ENCODE measurements at regions not wholly inside any gene's neighbourhood (a gene's known extent, or its start where the extent isn't known, plus 50 kb on each side); places are given as distances from the start of the nearest gene placed in this dataset.

GRCh38 chr1:4371849-4372248 lies 282.6 kb upstream of the AJAP1 start:
- TF ChIP-seq LEF1 (IDR thresholded peaks at IDR 0.05; ENCODE audit: borderline replicate concordance) (no peak), CTBP1 (IDR thresholded peaks at IDR 0.05; ENCODE audit: borderline replicate concordance) (no peak), FOXM1 (IDR thresholded peaks at IDR 0.05; ENCODE audit: borderline replicate concordance) (no peak), L3MBTL2 (conservative IDR thresholded peaks at IDR 0.05) (no peak), SUZ12 (IDR thresholded peaks at IDR 0.05) (no peak), FOXK2 (IDR thresholded peaks at IDR 0.05) (no peak), ELF4 (IDR thresholded peaks at IDR 0.05) (no peak), ZNF384 (IDR thresholded peaks at IDR 0.05) (no peak)
